Uterus (tissue), 2 donors: ENCODE measurements at regions not wholly inside any gene's neighbourhood (a gene's known extent, or its start where the extent isn't known, plus 50 kb on each side); places are given as distances from the start of the nearest gene placed in this dataset.

Experiments
- CTCF ChIP-seq, 4 experiments: fragments of 200-600 bp in 2 of 4; fragments of 450-650 bp in 2 of 4; sonication (generic) in 2 of 4; IDR thresholded peaks; one replicate each; pipeline ENCODE4 v1.5.1; 2016 to 2019; ENCODE audit warnings: antibody characterized with exemption in 4 of 4, mild to moderate bottlenecking in 2 of 4, moderate library complexity in 1 of 4
- POLR2A ChIP-seq, 2 donors: fragments of 450-650 bp; IDR thresholded peaks; one replicate each; pipeline ENCODE4 v1.6.1; 2016; ENCODE audit warnings: antibody characterized with exemption in 2 of 2, mild to moderate bottlenecking in 1 of 2, moderate library complexity in 1 of 2

- TF ChIP-seq CTCF (IDR thresholded peaks at IDR 0.05) (no peak), POLR2A (IDR thresholded peaks at IDR 0.05) (no peak)
Observed at GRCh38 chr9:29750062-29750461, 2176.8 kb upstream of the C9orf72 start.
